Hepatocyte (in vitro differentiated cells): ENCODE measurements at regions not wholly inside any gene's neighbourhood (a gene's known extent, or its start where the extent isn't known, plus 50 kb on each side); places are given as distances from the start of the nearest gene placed in this dataset.
"Not testable (repeated sequence)": the region's sequence is repeated elsewhere in the genome, so short reads cannot be mapped to it uniquely, and the experiment has no call there.

Experiments
- CTCF ChIP-seq: fragments of 200-600 bp; sonication (generic); IDR thresholded peaks from 2 replicates; pipeline ENCODE4 v1.5.1; 2016; ENCODE audit warnings: antibody characterized with exemption, mild to moderate bottlenecking; ENCODE audit not compliant: poor library complexity
- EZH2 ChIP-seq: fragments of 200-600 bp; sonication (generic); IDR thresholded peaks from 2 replicates; pipeline ENCODE4 v1.6.1; 2016; ENCODE audit warnings: antibody characterized with exemption, mild to moderate bottlenecking, borderline replicate concordance

DNA sequence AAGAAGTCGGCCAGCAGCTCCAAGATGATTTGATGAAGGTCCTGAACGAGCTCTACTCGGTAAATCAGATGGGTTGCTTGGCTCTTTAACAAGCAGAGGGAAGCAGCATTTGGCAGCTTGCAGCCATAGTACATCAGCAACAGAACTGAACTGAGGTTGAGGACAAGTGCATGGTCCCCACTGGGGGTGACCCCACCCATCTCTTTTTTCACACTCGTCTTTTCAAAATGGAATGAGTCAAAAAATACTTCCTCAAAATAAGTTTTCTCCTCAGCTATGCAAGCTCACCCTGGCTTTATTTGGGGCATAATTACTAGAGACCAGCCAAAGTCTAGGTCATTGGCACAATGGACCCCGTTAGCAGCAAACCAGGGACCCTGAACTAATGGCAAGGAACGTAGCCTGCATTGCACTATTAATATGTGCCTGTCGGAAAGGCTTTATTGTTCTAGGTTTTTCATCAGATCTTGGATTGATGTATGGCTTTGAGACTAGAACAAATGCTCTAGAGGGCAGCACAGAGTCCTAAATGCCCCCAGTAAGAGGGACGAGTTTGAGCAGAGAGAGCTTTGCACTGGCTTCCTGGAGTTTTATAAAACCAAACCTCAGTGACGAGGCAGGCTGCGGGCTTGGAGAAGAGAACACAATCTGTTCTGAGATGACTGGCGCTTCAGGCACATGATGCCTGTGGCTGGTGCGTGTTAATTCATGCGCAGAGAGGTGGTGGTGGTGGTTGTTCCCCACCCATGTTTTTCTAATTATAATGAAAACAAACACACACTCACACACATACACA is 74.2 kb upstream of the FAM72C start:
- not testable (repeated sequence) for TF ChIP-seq CTCF, EZH2
